Fibroblast of pulmonary artery (primary cell): ENCODE measurements at regions not wholly inside any gene's neighbourhood (a gene's known extent, or its start where the extent isn't known, plus 50 kb on each side); places are given as distances from the start of the nearest gene placed in this dataset.

ENCODE experiments used
- DNase-seq: peaks from one replicate; pipeline ENCODE4 v3.0.0-alpha.2; 2010; ENCODE audit warnings: low read depth
- H3K4me3 ChIP-seq: replicated peaks from 2 replicates; pipeline ENCODE4 v1.5.1; 2011; ENCODE audit warnings: low read depth, mild to moderate bottlenecking, control low read depth, low read length, moderate library complexity
- TF ChIP-seq, protein P1 (sequence below): IDR thresholded peaks from 2 replicates; pipeline ENCODE4 v1.5.1; 2011; ENCODE audit warnings: mild to moderate bottlenecking, control low read depth, low read length, inconsistent platforms; ENCODE audit errors: missing control alignments

DNA sequence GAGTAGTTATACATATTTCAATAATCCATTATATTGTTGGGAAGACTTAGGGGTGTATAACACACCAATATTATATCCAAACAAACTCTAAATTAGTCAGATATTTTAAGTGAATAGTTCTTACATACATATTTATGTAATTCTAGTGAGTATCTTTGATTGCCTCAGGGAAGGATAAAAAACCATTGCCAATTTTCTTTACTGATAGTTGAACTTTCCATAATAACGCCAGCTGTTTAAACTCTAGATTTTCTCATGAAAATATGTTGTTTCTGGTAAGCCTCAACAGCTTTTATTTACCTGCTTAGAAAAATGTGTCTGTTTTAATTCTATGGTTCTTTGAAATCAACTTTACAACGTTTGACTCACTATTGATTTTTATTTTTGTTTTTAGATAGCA lies 959.6 kb upstream of the NOVA1 start:
- TF ChIP-seq, protein P1, sequence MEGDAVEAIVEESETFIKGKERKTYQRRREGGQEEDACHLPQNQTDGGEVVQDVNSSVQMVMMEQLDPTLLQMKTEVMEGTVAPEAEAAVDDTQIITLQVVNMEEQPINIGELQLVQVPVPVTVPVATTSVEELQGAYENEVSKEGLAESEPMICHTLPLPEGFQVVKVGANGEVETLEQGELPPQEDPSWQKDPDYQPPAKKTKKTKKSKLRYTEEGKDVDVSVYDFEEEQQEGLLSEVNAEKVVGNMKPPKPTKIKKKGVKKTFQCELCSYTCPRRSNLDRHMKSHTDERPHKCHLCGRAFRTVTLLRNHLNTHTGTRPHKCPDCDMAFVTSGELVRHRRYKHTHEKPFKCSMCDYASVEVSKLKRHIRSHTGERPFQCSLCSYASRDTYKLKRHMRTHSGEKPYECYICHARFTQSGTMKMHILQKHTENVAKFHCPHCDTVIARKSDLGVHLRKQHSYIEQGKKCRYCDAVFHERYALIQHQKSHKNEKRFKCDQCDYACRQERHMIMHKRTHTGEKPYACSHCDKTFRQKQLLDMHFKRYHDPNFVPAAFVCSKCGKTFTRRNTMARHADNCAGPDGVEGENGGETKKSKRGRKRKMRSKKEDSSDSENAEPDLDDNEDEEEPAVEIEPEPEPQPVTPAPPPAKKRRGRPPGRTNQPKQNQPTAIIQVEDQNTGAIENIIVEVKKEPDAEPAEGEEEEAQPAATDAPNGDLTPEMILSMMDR = no peak
- DNase-seq = no peak
- no peak overlapping the region for H3K4me3 ChIP-seq

DNA sequence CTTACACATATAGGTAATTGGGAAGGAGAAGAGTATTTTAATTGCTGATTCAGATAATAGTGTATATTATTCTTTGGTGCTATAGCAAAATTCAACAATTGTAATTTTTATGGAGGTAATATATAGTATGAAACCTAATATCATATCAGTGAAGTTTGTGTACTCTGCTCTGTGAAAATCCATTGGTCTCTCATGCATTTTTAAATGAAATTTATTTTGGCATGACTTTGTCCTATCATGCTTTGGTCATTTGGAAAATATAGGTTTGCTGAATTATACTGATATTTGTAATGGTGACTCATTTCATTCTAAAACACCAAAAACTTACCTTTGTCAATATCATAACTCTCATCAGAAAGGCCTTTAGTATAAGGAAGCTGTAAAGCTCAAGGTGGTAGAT lies 962.0 kb upstream of the NOVA1 start:
- no peak for DNase-seq
- H3K4me3 ChIP-seq = no peak overlapping the region
- TF ChIP-seq, protein P1 = no peak

DNA sequence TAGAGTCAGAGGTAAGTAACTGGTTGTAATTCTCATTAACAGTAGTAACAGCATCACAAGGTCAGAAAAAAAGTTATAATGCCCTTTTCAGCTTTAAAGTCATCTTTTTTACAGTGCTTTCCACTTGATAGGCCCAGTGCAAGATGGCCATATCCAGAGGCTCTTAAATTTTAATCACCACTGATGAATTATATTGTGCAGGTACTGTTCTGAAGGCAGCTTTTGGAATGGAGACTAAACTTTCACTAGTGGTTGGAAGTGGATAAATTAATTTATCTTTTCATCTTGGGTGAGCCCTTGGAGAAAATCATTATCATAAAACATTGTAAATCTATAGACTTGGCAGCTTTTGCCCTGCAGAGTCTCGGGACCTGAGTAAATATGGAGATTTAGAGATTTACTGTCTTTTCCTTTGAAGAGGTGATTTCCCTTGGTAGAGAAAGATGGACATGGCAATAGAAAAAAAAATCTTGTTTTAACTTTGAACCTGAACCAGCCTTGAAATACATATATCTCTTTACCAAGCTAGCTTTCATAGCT lies 969.1 kb upstream of the NOVA1 start:
- TF ChIP-seq, protein P1 = no peak
- DNase-seq = no peak

DNA sequence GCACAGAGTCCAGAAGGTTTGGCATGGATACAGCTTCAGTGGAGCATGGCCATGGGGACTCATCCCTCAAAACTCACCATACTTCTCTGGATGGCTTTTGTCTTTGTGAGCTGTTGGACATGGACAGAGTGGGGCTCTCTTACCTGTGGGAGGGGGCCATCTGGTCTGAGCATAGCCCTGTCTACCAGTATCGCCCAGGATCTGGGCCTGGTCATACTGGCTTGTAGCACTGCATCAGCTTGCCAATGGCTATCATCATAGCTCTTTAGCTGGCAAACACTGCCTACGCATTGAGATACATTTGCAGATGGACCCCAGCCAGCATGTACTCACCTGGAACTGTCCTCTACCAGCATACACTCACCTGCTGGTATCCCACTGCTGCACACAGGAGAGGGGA lies 975.2 kb upstream of the NOVA1 start:
- H3K4me3 ChIP-seq = no peak overlapping the region
- no peak for DNase-seq
- TF ChIP-seq, protein P1 = no peak

More for the DNA sequence above, 969.1 kb upstream of the NOVA1 start:
- H3K4me3 ChIP-seq = no peak overlapping the region

DNA sequence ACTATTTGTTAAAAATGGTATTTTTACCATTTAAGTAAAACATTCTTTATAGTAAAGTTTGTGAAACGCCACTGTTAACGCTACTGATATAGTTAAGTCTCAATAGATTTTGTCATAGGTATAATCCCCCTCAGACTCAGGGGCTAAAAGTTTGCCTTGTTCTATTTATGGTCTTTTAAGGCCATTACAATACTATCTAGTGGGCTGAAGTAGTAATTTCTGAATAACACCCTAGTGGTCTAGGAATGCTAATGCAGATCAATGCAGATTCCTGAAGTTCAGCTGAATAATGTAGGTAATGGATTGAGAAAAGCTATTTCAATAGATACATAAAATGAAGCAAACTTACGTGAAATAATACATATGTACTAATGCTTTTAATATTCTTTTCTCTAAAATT lies 989.3 kb upstream of the NOVA1 start:
- DNase-seq = no peak
- H3K4me3 ChIP-seq = no peak overlapping the region
- TF ChIP-seq, protein P1 = peak; percentile 14

DNA sequence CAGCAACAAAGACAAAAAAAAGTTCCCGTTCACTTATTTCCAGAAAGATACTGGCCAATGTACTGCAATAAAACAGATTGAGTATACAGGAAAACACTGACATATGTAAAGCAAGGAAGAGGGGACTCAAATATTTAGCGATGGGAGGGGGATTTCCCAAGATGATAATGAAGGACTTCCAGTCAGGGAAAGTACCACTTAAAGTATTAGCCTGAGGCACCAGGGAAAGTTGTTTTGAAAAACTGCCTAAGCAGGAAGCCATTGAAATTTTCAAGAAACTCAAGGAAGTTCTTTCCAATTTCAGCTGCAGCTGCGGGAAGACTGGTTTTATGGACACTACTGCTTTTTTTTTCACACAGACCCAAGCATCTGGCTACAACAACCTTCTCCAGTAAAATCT lies 1007.4 kb upstream of the NOVA1 start:
- DNase-seq = peak; percentile 0
- TF ChIP-seq, protein P1 = no peak
- no peak overlapping the region for H3K4me3 ChIP-seq

DNA sequence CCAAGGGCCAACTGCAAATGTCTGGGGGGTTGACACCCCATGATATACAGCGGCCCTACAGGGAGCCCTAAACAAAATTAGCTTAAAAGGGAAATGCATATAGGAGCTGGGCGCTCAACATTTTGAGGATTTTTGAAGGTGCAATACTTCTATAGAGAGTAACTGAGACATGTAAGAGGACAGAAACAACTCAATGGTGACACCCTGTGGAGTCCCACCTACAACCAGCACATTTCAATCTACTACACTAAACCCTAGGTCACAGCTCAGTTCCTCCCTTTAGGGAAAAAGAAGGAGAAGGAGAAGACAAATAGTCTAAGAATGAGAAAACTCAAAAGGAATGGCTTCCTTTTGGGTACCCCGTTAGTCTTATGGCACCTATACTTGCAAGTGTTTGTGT lies 1010.5 kb upstream of the NOVA1 start:
- TF ChIP-seq, protein P1 = no peak
- DNase-seq = no peak
- no peak overlapping the region for H3K4me3 ChIP-seq
